ENCODE measurements at regions not wholly inside any gene's neighbourhood (a gene's known extent, or its start where the extent isn't known, plus 50 kb on each side); places are given as distances from the start of the nearest gene placed in this dataset.

- no peak for TF ChIP-seq CREB1 (IDR thresholded peaks at IDR 0.05)
- no peak for TF ChIP-seq CREB1 (CRISPR knock-in tag; IDR thresholded peaks at IDR 0.05)
- no peak for TF ChIP-seq TRIM28 (IDR thresholded peaks at IDR 0.05)
- no peak for TF ChIP-seq SUPT5H (IDR thresholded peaks at IDR 0.05)
- TF ChIP-seq U2AF2 (optimal IDR thresholded peaks at IDR 0.05; ENCODE audit: low read depth, low read length) = no peak
- no peak for TF ChIP-seq TGIF2 (CRISPR knock-in tag; IDR thresholded peaks at IDR 0.05)
- TF ChIP-seq NR2C1 (IDR thresholded peaks at IDR 0.05) = peak; percentile 88; the same call in 1 of the 2 replicates
- TF ChIP-seq NR2C1 (tag; IDR thresholded peaks at IDR 0.05) = peak; percentile 90
- TF ChIP-seq EP400 (IDR thresholded peaks at IDR 0.05) = no peak
- no peak for TF ChIP-seq ZNF184 (CRISPR knock-in tag; IDR thresholded peaks at IDR 0.05)
- TF ChIP-seq RCOR1 (IDR thresholded peaks at IDR 0.05; ENCODE audit: borderline replicate concordance in 1 of 2, low read depth in 2 of 2, low read length in 2 of 2) = peak in 1 of 2 experiments; percentile 56; a peak in 1 of 4 replicates
- no peak for TF ChIP-seq POLR2G (IDR thresholded peaks at IDR 0.05; ENCODE audit: low read depth, low read length)
- no peak for TF ChIP-seq ZNF133 (CRISPR knock-in tag; IDR thresholded peaks at IDR 0.05)
- no peak for TF ChIP-seq ZC3H8 (IDR thresholded peaks at IDR 0.05)
- TF ChIP-seq CTBP1 (IDR thresholded peaks at IDR 0.05; ENCODE audit: borderline replicate concordance) = peak; percentile 59
- TF ChIP-seq PKNOX1 (IDR thresholded peaks at IDR 0.05) = peak; percentile 80
- TF ChIP-seq OTX1 (CRISPR knock-in tag; IDR thresholded peaks at IDR 0.05) = no peak
- TF ChIP-seq TSC22D4 (tag; IDR thresholded peaks at IDR 0.05) = no peak
- TF ChIP-seq ZNF324 (CRISPR knock-in tag; IDR thresholded peaks at IDR 0.05) = no peak
- TF ChIP-seq ZNF79 (CRISPR knock-in tag; IDR thresholded peaks at IDR 0.05; ENCODE audit: low read depth) = no peak
- no peak for TF ChIP-seq HSF4 (CRISPR knock-in tag; IDR thresholded peaks at IDR 0.05; ENCODE audit: borderline replicate concordance)
- TF ChIP-seq ETS2 (tag; IDR thresholded peaks at IDR 0.05; ENCODE audit: borderline replicate concordance, poor library complexity, severe bottlenecking) = no peak
- no peak for TF ChIP-seq SMAD1 (IDR thresholded peaks at IDR 0.05; ENCODE audit: low read depth, low read length, partially characterized antibody)
- no peak for TF ChIP-seq ZC3H4 (CRISPR knock-in tag; IDR thresholded peaks at IDR 0.05; ENCODE audit: borderline replicate concordance)
- peak in 1 of 2 experiments; percentile 64; a peak in 3 of 4 replicates for TF ChIP-seq RAD21 (CRISPR knock-in tag; conservative IDR thresholded peaks at IDR 0.05 in 1 of 2, IDR thresholded peaks at IDR 0.05 in 1 of 2)
- TF ChIP-seq GABPB1 (CRISPR knock-in tag; IDR thresholded peaks at IDR 0.05) = 0 out of 2 replicates have a peak, but pooled peaks have one; percentile 36
- no peak for TF ChIP-seq POLR3A (IDR thresholded peaks at IDR 0.05; ENCODE audit: borderline replicate concordance, extremely low read depth, insufficient read depth, insufficient read length)
- TF ChIP-seq NR3C1 (CRISPR knock-in tag; IDR thresholded peaks at IDR 0.05) = no peak
- no peak for TF ChIP-seq ZBED1 (IDR thresholded peaks at IDR 0.05)
- no peak for TF ChIP-seq SMARCB1 (IDR thresholded peaks at IDR 0.05; ENCODE audit: insufficient read length, low read depth)
- no peak for TF ChIP-seq ZNF655 (CRISPR knock-in tag; IDR thresholded peaks at IDR 0.05)
Measured at GRCh38 chr17:77892469-77893143, 65.9 kb upstream of the TNRC6C start (continued).
